ENCODE measurements at regions not wholly inside any gene's neighbourhood (a gene's known extent, or its start where the extent isn't known, plus 50 kb on each side); places are given as distances from the start of the nearest gene placed in this dataset.

GRCh38 chr18:46426021-46426678 is 230.9 kb downstream of the LOXHD1 start:
- no peak for TF ChIP-seq CTCF (IDR thresholded peaks at IDR 0.05)
- no peak for TF ChIP-seq EP300 (IDR thresholded peaks at IDR 0.05)
- no peak for TF ChIP-seq POLR2A (IDR thresholded peaks at IDR 0.05)

Data from tibial nerve (tissue), 4 donors.